DOHH2 (cell line): ENCODE measurements at regions not wholly inside any gene's neighbourhood (a gene's known extent, or its start where the extent isn't known, plus 50 kb on each side); places are given as distances from the start of the nearest gene placed in this dataset.

Source experiments
- H3F3A ChIP-seq: fragments of 200-600 bp; sonication (generic), shearing (Covaris generic); 2 replicates; pipeline ENCODE4 v1.6.0; 2016; ENCODE audit warnings: antibody characterized with exemption, mild to moderate bottlenecking; ENCODE audit not compliant: control insufficient read depth, insufficient read depth
- H3K27ac ChIP-seq: fragments of 200-600 bp; sonication (generic); 2 replicates; pipeline ENCODE4 v1.5.1; 2014; ENCODE audit warnings: low read depth, mild to moderate bottlenecking, low read length, moderate library complexity
- H3K27me3 ChIP-seq: fragments of 200-600 bp; sonication (generic); 2 replicates; pipeline ENCODE4 v1.6.1; 2014; ENCODE audit warnings: mild to moderate bottlenecking, low read length, mixed read lengths; ENCODE audit not compliant: control insufficient read depth
- H3K36me3 ChIP-seq: fragments of 200-600 bp; sonication (generic); 2 replicates; pipeline ENCODE4 v1.6.1; 2014; ENCODE audit warnings: mild to moderate bottlenecking, low read length, moderate library complexity, mixed read lengths; ENCODE audit not compliant: control insufficient read depth
- H3K4me1 ChIP-seq: fragments of 200-600 bp; sonication (generic); 2 replicates; pipeline ENCODE4 v1.6.1; 2014; ENCODE audit warnings: mild to moderate bottlenecking, low read length, mixed read lengths; ENCODE audit not compliant: control insufficient read depth
- H3K4me2 ChIP-seq: fragments of 200-600 bp; sonication (generic); 2 replicates; pipeline ENCODE4 v1.6.0; 2014; ENCODE audit warnings: mild to moderate bottlenecking, low read length, moderate library complexity
- H3K4me3 ChIP-seq: fragments of 200-600 bp; sonication (generic); 2 replicates; pipeline ENCODE4 v1.5.1; 2014; ENCODE audit warnings: mild to moderate bottlenecking, low read length, mixed read lengths
- H3K79me2 ChIP-seq: fragments of 200-600 bp; sonication (generic); 2 replicates; pipeline ENCODE4 v1.6.1; 2014; ENCODE audit warnings: mild to moderate bottlenecking, low read length, mixed read lengths; ENCODE audit not compliant: control insufficient read depth
- H3K9me2 ChIP-seq: fragments of 200-600 bp; sonication (generic); replicated peaks from 2 replicates; pipeline ENCODE4 v1.6.1; 2014; ENCODE audit warnings: mild to moderate bottlenecking, low read length, mixed read lengths; ENCODE audit not compliant: control insufficient read depth
- H3K9me3 ChIP-seq: fragments of 200-600 bp; sonication (generic); 2 replicates; pipeline ENCODE4 v1.6.1; 2014; ENCODE audit warnings: antibody characterized with exemption, low read length, mixed read lengths; ENCODE audit not compliant: control insufficient read depth, insufficient read depth
- H4K20me1 ChIP-seq: fragments of 200-600 bp; sonication (generic); 2 replicates; pipeline ENCODE4 v1.6.0; 2014; ENCODE audit warnings: low read depth, mild to moderate bottlenecking, antibody characterized with exemption, low read length, moderate library complexity; ENCODE audit not compliant: control insufficient read depth, insufficient read depth
- EZH2phosphoT487 ChIP-seq: fragments of 200-600 bp; sonication (generic); IDR thresholded peaks from 2 replicates; pipeline ENCODE4 v1.6.1; 2017; ENCODE audit warnings: borderline replicate concordance, mild to moderate bottlenecking, antibody characterized with exemption, low read length, moderate library complexity, mixed read lengths
- TF ChIP-seq, protein P1 (sequence below): fragments of 200-600 bp; sonication (generic); IDR thresholded peaks from one replicate; pipeline ENCODE4 v1.5.1; 2014; ENCODE audit warnings: antibody characterized with exemption, mild to moderate bottlenecking, low read depth, low read length; ENCODE audit not compliant: poor library complexity, severe bottlenecking

DNA sequence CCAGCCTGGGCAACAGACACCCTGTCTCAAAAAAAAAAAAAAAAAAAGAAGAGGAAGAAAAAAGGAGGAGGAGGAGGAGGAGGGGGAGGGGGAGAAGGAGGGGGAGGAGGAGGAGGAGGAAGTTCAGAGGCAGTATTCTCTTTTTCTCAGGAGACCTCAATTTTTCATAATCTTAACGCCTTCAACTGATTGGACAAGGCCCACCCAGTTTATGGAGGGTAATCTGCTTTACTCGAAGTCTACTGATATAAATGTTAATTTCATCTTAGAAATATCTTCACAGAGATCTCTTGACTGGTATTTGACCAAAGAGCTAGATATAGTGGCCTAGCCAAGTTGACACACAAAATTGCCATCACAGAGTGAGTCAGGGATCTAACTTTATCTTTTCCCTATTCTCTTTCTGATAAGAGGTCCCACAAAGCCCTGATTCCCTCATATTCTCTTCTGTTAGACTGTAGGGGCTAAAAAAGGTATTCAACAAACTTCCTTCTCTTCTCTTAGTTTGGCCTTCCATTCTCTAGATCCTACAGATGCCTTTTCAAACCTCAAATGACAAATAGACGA is 115.5 kb upstream of the ABCA1 start:
- Histone ChIP-seq H4K20me1 (no peaks in the 10 kb centered on the region), H3K36me3 (no peaks in the 10 kb centered on the region), H3K4me3 (no peak overlapping the region), H3K27me3 (no peaks in the 10 kb centered on the region), H3K27ac (no peak overlapping the region), H3K9me2 (no peaks in the 10 kb centered on the region), H3K79me2 (no peaks in the 10 kb centered on the region), H3F3A (no peaks in the 10 kb centered on the region), H3K4me2 (no peak overlapping the region), H3K9me3 (no peaks in the 10 kb centered on the region), H3K4me1 (peaks cover 10% of the 10 kb centered on the region)
- TF ChIP-seq EZH2phosphoT487, result no peak
- TF ChIP-seq, protein P1, sequence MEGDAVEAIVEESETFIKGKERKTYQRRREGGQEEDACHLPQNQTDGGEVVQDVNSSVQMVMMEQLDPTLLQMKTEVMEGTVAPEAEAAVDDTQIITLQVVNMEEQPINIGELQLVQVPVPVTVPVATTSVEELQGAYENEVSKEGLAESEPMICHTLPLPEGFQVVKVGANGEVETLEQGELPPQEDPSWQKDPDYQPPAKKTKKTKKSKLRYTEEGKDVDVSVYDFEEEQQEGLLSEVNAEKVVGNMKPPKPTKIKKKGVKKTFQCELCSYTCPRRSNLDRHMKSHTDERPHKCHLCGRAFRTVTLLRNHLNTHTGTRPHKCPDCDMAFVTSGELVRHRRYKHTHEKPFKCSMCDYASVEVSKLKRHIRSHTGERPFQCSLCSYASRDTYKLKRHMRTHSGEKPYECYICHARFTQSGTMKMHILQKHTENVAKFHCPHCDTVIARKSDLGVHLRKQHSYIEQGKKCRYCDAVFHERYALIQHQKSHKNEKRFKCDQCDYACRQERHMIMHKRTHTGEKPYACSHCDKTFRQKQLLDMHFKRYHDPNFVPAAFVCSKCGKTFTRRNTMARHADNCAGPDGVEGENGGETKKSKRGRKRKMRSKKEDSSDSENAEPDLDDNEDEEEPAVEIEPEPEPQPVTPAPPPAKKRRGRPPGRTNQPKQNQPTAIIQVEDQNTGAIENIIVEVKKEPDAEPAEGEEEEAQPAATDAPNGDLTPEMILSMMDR, result no peak

DNA sequence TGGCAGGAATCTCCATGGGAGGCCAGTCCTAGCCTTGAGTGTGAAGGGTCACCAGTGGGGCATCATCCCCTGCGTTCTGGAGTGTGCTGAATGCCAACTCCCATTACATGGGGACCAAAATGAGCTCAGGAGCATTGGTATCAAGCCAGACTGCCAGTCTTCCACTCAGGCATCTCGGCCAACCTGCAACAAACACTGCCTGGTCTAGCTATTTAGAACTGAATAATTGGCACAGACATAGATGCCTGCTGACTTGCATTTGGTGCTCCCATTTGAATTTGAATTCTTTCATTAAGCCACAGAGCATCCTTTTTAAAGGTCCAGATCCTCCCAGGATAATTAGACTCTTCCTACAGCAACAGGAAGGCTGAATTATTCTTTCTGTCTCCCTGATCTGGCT is 116.6 kb upstream of the ABCA1 start:
- Histone ChIP-seq H4K20me1 (no peaks in the 10 kb centered on the region), H3K27ac (no peak overlapping the region), H3K27me3 (no peaks in the 10 kb centered on the region), H3K4me1 (peaks cover 3% of the 10 kb centered on the region; the same call in 1 of the 2 replicates), H3K79me2 (no peaks in the 10 kb centered on the region), H3F3A (no peaks in the 10 kb centered on the region), H3K4me3 (no peak overlapping the region), H3K9me3 (no peaks in the 10 kb centered on the region), H3K4me2 (no peak overlapping the region), H3K9me2 (no peaks in the 10 kb centered on the region), H3K36me3 (no peaks in the 10 kb centered on the region)
- no peak for TF ChIP-seq EZH2phosphoT487
- TF ChIP-seq, protein P1, result no peak

DNA sequence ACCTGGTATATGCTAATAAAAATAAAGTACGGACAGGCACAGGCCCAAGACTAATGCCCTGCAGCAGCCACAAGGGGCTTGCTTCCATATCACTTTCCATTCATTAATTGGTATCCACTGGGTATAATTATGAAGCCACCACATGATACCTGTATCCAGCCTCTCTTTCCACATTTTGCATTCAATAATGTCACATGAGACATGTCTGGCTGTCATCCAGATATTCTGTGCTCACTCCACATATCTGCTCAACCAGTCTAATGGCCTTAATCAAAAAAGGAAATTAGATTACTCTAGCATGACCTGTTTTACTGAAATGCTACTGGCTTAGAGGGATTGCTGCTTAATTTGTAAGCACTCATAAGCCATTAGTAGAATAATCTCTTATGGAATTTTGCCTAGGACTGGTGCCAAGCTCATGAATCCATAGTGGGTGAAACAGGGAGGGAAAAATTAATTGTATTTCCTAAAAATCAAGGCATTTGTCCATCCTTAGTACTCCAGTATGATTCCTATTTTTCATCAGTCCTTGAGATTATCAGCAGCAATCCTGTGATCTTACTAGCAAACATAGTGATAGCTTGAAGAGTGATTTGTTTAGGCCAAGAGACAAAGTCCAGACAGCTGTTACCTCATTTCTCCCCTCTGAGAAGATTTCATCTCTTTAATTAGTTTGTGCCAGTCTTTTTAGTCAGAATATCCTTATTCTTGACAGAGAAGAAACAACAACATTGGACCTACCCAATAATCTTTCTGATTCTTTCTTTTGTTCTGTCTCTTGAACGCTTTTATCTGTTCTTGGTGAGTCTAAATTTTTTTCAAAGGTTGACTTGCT is 119.2 kb upstream of the ABCA1 start:
- Histone ChIP-seq H3K9me3 (no peaks in the 10 kb centered on the region), H3K9me2 (no peaks in the 10 kb centered on the region), H3K4me1 (peaks cover 3% of the 10 kb centered on the region; the same call in 1 of the 2 replicates), H3K36me3 (no peaks in the 10 kb centered on the region), H3F3A (no peaks in the 10 kb centered on the region), H3K79me2 (no peaks in the 10 kb centered on the region), H3K27ac (no peak overlapping the region), H3K4me3 (no peak overlapping the region), H3K4me2 (no peak overlapping the region), H4K20me1 (no peaks in the 10 kb centered on the region), H3K27me3 (peaks cover 4% of the 10 kb centered on the region)
- TF ChIP-seq, protein P1, result no peak
- no peak for TF ChIP-seq EZH2phosphoT487
